Fibroblast of pulmonary artery (primary cell): ENCODE measurements at regions not wholly inside any gene's neighbourhood (a gene's known extent, or its start where the extent isn't known, plus 50 kb on each side); places are given as distances from the start of the nearest gene placed in this dataset.
A peak's percentile ranks its signal among the peaks of the same experiment; 100 is the strongest.

Source experiments
- DNase-seq: peaks from one replicate; pipeline ENCODE4 v3.0.0-alpha.2; 2010; ENCODE audit warnings: low read depth
- H3K4me3 ChIP-seq: replicated peaks from 2 replicates; pipeline ENCODE4 v1.5.1; 2011; ENCODE audit warnings: low read depth, mild to moderate bottlenecking, control low read depth, low read length, moderate library complexity
- CTCF ChIP-seq: IDR thresholded peaks from 2 replicates; pipeline ENCODE4 v1.5.1; 2011; ENCODE audit warnings: mild to moderate bottlenecking, control low read depth, low read length, inconsistent platforms; ENCODE audit errors: missing control alignments

GRCh38 chr12:95412482-95413311 lies 61.3 kb upstream of the METAP2 start:
- no peak overlapping the region for H3K4me3 ChIP-seq
- peak; percentile 67 for DNase-seq
- no peak for TF ChIP-seq CTCF

- no peak overlapping the region for H3K4me3 ChIP-seq
- no peak for TF ChIP-seq CTCF
- no peak for DNase-seq
Measured at GRCh38 chr12:95413576-95413975, 60.4 kb upstream of the METAP2 start.

- no peak for TF ChIP-seq CTCF
- H3K4me3 ChIP-seq, result no peak overlapping the region
- no peak for DNase-seq
Measured at GRCh38 chr12:95415451-95415850, 58.5 kb upstream of the METAP2 start.

GRCh38 chr12:95416111-95416636 lies 57.8 kb upstream of the METAP2 start:
- TF ChIP-seq CTCF, result no peak
- no peak for DNase-seq
- H3K4me3 ChIP-seq, result no peak overlapping the region

GRCh38 chr12:95417372-95417771 lies 56.6 kb upstream of the METAP2 start:
- no peak overlapping the region for H3K4me3 ChIP-seq
- no peak for TF ChIP-seq CTCF
- no peak for DNase-seq

- no peak for TF ChIP-seq CTCF
- no peak for DNase-seq
- no peak overlapping the region for H3K4me3 ChIP-seq
Measured at GRCh38 chr12:95418142-95418541, 55.8 kb upstream of the METAP2 start.
